ENCODE measurements at regions not wholly inside any gene's neighbourhood (a gene's known extent, or its start where the extent isn't known, plus 50 kb on each side); places are given as distances from the start of the nearest gene placed in this dataset.

DNA sequence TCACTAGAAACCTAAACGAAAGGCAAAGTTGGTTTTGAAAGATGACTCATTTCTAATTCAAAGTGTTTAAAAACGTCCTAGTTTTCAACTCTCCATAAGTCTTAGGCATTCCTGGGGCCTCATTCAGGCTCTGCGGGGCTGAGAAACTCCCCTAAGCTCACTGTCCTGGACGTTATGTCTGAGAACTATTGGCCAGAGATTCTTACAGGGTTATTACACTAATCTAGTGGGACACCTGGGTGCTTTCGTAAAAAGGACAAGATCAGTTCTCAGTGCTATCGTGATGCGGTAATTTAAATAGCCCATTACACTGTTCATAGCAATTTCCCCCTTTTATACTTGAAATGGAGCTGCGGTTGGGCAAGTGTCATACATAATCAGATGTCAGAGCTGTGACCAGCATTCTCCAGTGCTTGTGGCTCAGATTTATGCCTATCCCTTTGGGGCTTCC is 280.9 kb downstream of the QKI start:
- Histone ChIP-seq H2AFZ (replicated peaks; ENCODE audit: low read length, poor library complexity) (no peak overlapping the region), H3K4me2 (ENCODE audit: low read depth, low read length) (no peak overlapping the region), H3K56ac (ENCODE audit: extremely low read depth, insufficient read depth, low read length) (no peak overlapping the region), H4K5ac (ENCODE audit: low read depth, low read length) (no peak overlapping the region), H2BK120ac (ENCODE audit: low read depth, low read length) (no peak overlapping the region), H3K79me1 (ENCODE audit: low read depth in 1 of 2, low read length in 2 of 2) (no peaks in the 10 kb centered on the region), H3K36me3 (ENCODE audit: control insufficient read depth, insufficient read depth, low read length) (no peaks in the 10 kb centered on the region), H3K27me3 (ENCODE audit: control insufficient read depth, insufficient read depth, low read length) (peaks cover 11% of the 10 kb centered on the region), H2AK9ac (replicated peaks; ENCODE audit: low read depth, low read length, poor library complexity) (no peak overlapping the region), H4K91ac (ENCODE audit: insufficient read depth, low read depth, low read length) (no peak overlapping the region), H2BK15ac (ENCODE audit: low read depth, low read length) (no peak overlapping the region), H3K4me3 (ENCODE audit: insufficient read depth, low read depth, low read length) (no peak overlapping the region), H4K20me1 (ENCODE audit: insufficient read depth, low read length) (no peaks in the 10 kb centered on the region), H3K18ac (ENCODE audit: low read depth, low read length) (no peak overlapping the region), H3K27ac (ENCODE audit: insufficient read depth, low read length) (no peak overlapping the region), H4K8ac (ENCODE audit: low read depth in 2 of 2, low read length in 2 of 2) (no peak overlapping the region), H3K23ac (ENCODE audit: low read depth, low read length) (no peak overlapping the region), H2BK5ac (ENCODE audit: low read depth, low read length, poor library complexity, severe bottlenecking) (no peak overlapping the region), H2AK5ac (ENCODE audit: low read depth, low read length) (no peak overlapping the region), H3K4ac (ENCODE audit: low read depth, low read length) (no peak overlapping the region), H3K9ac (ENCODE audit: low read depth, low read length) (no peak overlapping the region), H3K9me3 (ENCODE audit: control insufficient read depth, insufficient read depth, low read length) (no peaks in the 10 kb centered on the region; the same call in 1 of the 2 replicates), H2BK20ac (ENCODE audit: low read depth, low read length) (no peak overlapping the region), H3K14ac (replicated peaks; ENCODE audit: low read depth, low read length) (no peak overlapping the region), H3K9me1 (ENCODE audit: insufficient read depth, low read length) (no peaks in the 10 kb centered on the region), H3K4me1 (ENCODE audit: control insufficient read depth, insufficient read depth, low read length) (no peaks in the 10 kb centered on the region)
- POLR2A ChIA-PET (ENCODE audit: unreplicated experiment) = no interaction called here
- dilution Hi-C loops (cut with HindIII; ENCODE audit: low sequenced_read_pairs, unreplicated experiment) (no loop called here), in situ Hi-C loops (cut with MboI; ENCODE audit: low sequenced_read_pairs) (no loop called here), intact Hi-C loops (cut with micrococcal nuclease) (no loop called here)
- WGBS, 2 experiments (ENCODE audit: extremely low coverage in 2 of 2, insufficient read length in 1 of 2) = 100% methylated on average over 2 of the region's 8 CpGs; no CpG with 5 or more reads in 1 of the 2 experiments
- ATAC-seq (ENCODE audit: low read depth) (0 out of 2 replicates have a peak, but pooled peaks have one; percentile 37), DNase-seq (no peak)
- TF ChIP-seq RFX5 (IDR thresholded peaks at IDR 0.05; ENCODE audit: low read depth, low read length) = no peak
- no peak for TF ChIP-seq CTCF (conservative IDR thresholded peaks at IDR 0.05; ENCODE audit: low read depth, low read length)
- no peak for TF ChIP-seq RCOR1 (IDR thresholded peaks at IDR 0.05; ENCODE audit: insufficient replicate concordance, low read length)
- no TSS peak for BruUV-seq (replicated peaks)
- CTCF ChIA-PET = interaction anchor here (0.5 to 1.4 kb wide), 2 partner anchors 11 to 279 kb away, joined by 3 to 4 read pairs; no protein-coding TSS in a partner anchor

Measured in IMR-90 (cell line).